MCF 10A (cell line): ENCODE measurements at regions not wholly inside any gene's neighbourhood (a gene's known extent, or its start where the extent isn't known, plus 50 kb on each side); places are given as distances from the start of the nearest gene placed in this dataset.
A peak's percentile ranks its signal among the peaks of the same experiment; 100 is the strongest.

ENCODE experiments used
- BruUV-seq: library from RNA; stranded (reverse); fragments of 400-500 nt; replicated peaks from 2 replicates; lab custom pipeline; 2021; lab: Mats Ljungman, UMichigan
- CTCF ChIA-PET: fragments of 300-600 bp; sonication (Branson Sonifier 250); formaldehyde crosslinking; extraction: SDS; loops from one replicate; lab custom pipeline; 2021; ENCODE audit warnings: antibody characterized with exemption, inconsistent platforms; lab: Yijun Ruan, JAX
- POLR2A ChIA-PET: fragments of 300-600, 350-650 bp; sonication (Branson Sonifier 250); formaldehyde crosslinking; extraction: SDS; loops from one replicate; lab custom pipeline; 2020; ENCODE audit warnings: antibody characterized with exemption, inconsistent platforms; lab: Yijun Ruan, JAX
- DNase-seq: peaks from one replicate; pipeline ENCODE4 v3.0.0-alpha.2; 2018; ENCODE audit not compliant: unreplicated experiment
- H3K27ac Mint-ChIP-seq: one replicate; pipeline ENCODE4 v1.8.0; 2022; ENCODE audit warnings: mild to moderate bottlenecking, low read depth, mixed read lengths; ENCODE audit not compliant: unreplicated experiment
- H3K27me3 Mint-ChIP-seq: one replicate; pipeline ENCODE4 v1.8.0; 2022; ENCODE audit warnings: mixed read lengths; ENCODE audit not compliant: insufficient read depth, unreplicated experiment
- H3K36me3 Mint-ChIP-seq: one replicate; pipeline ENCODE4 v1.8.0; 2022; ENCODE audit warnings: mild to moderate bottlenecking, moderate library complexity, mixed read lengths; ENCODE audit not compliant: insufficient read depth, unreplicated experiment
- H3K4me1 Mint-ChIP-seq: one replicate; pipeline ENCODE4 v1.8.0; 2022; ENCODE audit warnings: mixed read lengths; ENCODE audit not compliant: insufficient read depth, unreplicated experiment
- H3K4me3 Mint-ChIP-seq: one replicate; pipeline ENCODE4 v1.8.0; 2022; ENCODE audit warnings: mild to moderate bottlenecking, moderate library complexity, mixed read lengths; ENCODE audit not compliant: unreplicated experiment
- H3K9me3 Mint-ChIP-seq: one replicate; pipeline ENCODE4 v1.8.0; 2022; ENCODE audit warnings: mixed read lengths; ENCODE audit not compliant: unreplicated experiment
- intact Hi-C: fragments of 100-400 bp; cut with micrococcal nuclease; formaldehyde crosslinking; loops from 2 replicates; pipeline ENCODE4 v1.14.1; 2022
- TF ChIP-seq, protein P1 (sequence below): fragments of 200-600 bp; IDR thresholded peaks from one replicate; pipeline ENCODE4 v1.8.0; 2022; ENCODE audit warnings: antibody characterized with exemption, mild to moderate bottlenecking; ENCODE audit not compliant: unreplicated experiment

GRCh38 chr6:168155821-168156741 is 77.1 kb upstream of the FRMD1 start:
- CTCF ChIA-PET: no interaction called here

GRCh38 chr6:168155193-168155592 is 76.2 kb upstream of the FRMD1 start:
- no peak overlapping the region for H3K4me3 Mint-ChIP-seq
- peaks cover 6% of the 10 kb centered on the region for H3K36me3 Mint-ChIP-seq
- intact Hi-C loops: no loop called here
- no peak overlapping the region for H3K27ac Mint-ChIP-seq
- H3K9me3 Mint-ChIP-seq: no peaks in the 10 kb centered on the region
- ChIA-PET CTCF (interaction anchor here (1.1 to 1.8 kb wide), 2 partner anchors 200 to 728 kb away, joined by 4 to 9 read pairs; no protein-coding TSS in a partner anchor), POLR2A (no interaction called here)
- peaks cover 17% of the 10 kb centered on the region for H3K4me1 Mint-ChIP-seq
- peaks cover 12% of the 10 kb centered on the region for H3K27me3 Mint-ChIP-seq
- TF ChIP-seq, protein P1, sequence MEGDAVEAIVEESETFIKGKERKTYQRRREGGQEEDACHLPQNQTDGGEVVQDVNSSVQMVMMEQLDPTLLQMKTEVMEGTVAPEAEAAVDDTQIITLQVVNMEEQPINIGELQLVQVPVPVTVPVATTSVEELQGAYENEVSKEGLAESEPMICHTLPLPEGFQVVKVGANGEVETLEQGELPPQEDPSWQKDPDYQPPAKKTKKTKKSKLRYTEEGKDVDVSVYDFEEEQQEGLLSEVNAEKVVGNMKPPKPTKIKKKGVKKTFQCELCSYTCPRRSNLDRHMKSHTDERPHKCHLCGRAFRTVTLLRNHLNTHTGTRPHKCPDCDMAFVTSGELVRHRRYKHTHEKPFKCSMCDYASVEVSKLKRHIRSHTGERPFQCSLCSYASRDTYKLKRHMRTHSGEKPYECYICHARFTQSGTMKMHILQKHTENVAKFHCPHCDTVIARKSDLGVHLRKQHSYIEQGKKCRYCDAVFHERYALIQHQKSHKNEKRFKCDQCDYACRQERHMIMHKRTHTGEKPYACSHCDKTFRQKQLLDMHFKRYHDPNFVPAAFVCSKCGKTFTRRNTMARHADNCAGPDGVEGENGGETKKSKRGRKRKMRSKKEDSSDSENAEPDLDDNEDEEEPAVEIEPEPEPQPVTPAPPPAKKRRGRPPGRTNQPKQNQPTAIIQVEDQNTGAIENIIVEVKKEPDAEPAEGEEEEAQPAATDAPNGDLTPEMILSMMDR: no peak
- peak; percentile 45 for DNase-seq
- no TSS peak for BruUV-seq

More at GRCh38 chr6:168155821-168156741, 77.1 kb upstream of the FRMD1 start:
- no peak overlapping the region for H3K4me3 Mint-ChIP-seq
- H3K27ac Mint-ChIP-seq: no peak overlapping the region
- no peak for DNase-seq
- peaks cover 17% of the 10 kb centered on the region for H3K4me1 Mint-ChIP-seq
- intact Hi-C loops: no loop called here
- peaks cover 3% of the 10 kb centered on the region for H3K27me3 Mint-ChIP-seq
- no TSS peak for BruUV-seq
- no peaks in the 10 kb centered on the region for H3K9me3 Mint-ChIP-seq
- TF ChIP-seq, protein P1: no peak
- peaks cover 6% of the 10 kb centered on the region for H3K36me3 Mint-ChIP-seq
- POLR2A ChIA-PET: no interaction called here

- ChIA-PET CTCF (interaction anchor here (1.1 to 1.8 kb wide), 2 partner anchors 201 to 729 kb away, joined by 4 to 9 read pairs; no protein-coding TSS in a partner anchor), POLR2A (no interaction called here)
- Mint-ChIP-seq H3K36me3 (peaks cover 6% of the 10 kb centered on the region), H3K27ac (no peak overlapping the region), H3K27me3 (peaks cover 20% of the 10 kb centered on the region), H3K9me3 (no peaks in the 10 kb centered on the region), H3K4me1 (peaks cover 17% of the 10 kb centered on the region), H3K4me3 (no peak overlapping the region)
- BruUV-seq: no TSS peak
- TF ChIP-seq, protein P1: no peak
- DNase-seq: no peak
- intact Hi-C loops: no loop called here
Measured at GRCh38 chr6:168154263-168154917, 75.4 kb upstream of the FRMD1 start.

GRCh38 chr6:168153553-168153952 is 74.5 kb upstream of the FRMD1 start:
- DNase-seq: no peak
- Mint-ChIP-seq H3K36me3 (peaks cover 6% of the 10 kb centered on the region), H3K9me3 (no peaks in the 10 kb centered on the region), H3K4me3 (no peak overlapping the region), H3K27me3 (peaks cover 29% of the 10 kb centered on the region), H3K4me1 (peaks cover 13% of the 10 kb centered on the region), H3K27ac (no peak overlapping the region)
- CTCF ChIA-PET: interaction anchor here (0.5 to 1.8 kb wide), 2 partner anchors 202 to 942 kb away, joined by 3 to 9 read pairs; no protein-coding TSS in a partner anchor
- TF ChIP-seq, protein P1: no peak
- BruUV-seq: no TSS peak
- POLR2A ChIA-PET: interaction anchor here (0.7 kb wide), 1 partner anchor 1363 kb away, joined by 3 read pairs; no protein-coding TSS in a partner anchor
- intact Hi-C loops: no loop called here
